GM23338 (cell line): ENCODE measurements at regions not wholly inside any gene's neighbourhood (a gene's known extent, or its start where the extent isn't known, plus 50 kb on each side); places are given as distances from the start of the nearest gene placed in this dataset.

Experiments used
- ATAC-seq: fragments of 200-7000 bp; cut with Tn5 transposase; 3 replicates; pipeline ENCODE4 v1.9.1; 2020
- DNase-seq: peaks from one replicate; pipeline ENCODE4 v3.0.0-alpha.2; 2015; ENCODE audit warnings: low spot score
- H2AFZ ChIP-seq: fragments of 200-600 bp; sonication (generic); 2 replicates; pipeline ENCODE4 v1.8.0; 2016; ENCODE audit warnings: antibody characterized with exemption, mild to moderate bottlenecking, moderate library complexity
- H3F3A ChIP-seq: fragments of 200-600 bp; sonication (generic); replicated peaks from 2 replicates; pipeline ENCODE4 v1.8.0; 2017; ENCODE audit warnings: antibody characterized with exemption, mixed run types, low read depth
- H3K27ac ChIP-seq: fragments of 200-600 bp; sonication (generic); 2 replicates; pipeline ENCODE4 v1.6.1; 2016; ENCODE audit warnings: low read depth
- H3K27me3 ChIP-seq: fragments of 200-600 bp; sonication (generic); 2 replicates; pipeline ENCODE4 v1.8.0; 2016; ENCODE audit warnings: mild to moderate bottlenecking, mixed run types, moderate library complexity; ENCODE audit not compliant: insufficient read depth
- H3K36me3 ChIP-seq: fragments of 200-600 bp; sonication (generic); 2 replicates; pipeline ENCODE4 v1.8.0; 2016; ENCODE audit warnings: mild to moderate bottlenecking; ENCODE audit not compliant: insufficient read depth
- H3K4me1 ChIP-seq: fragments of 200-600 bp; sonication (generic); 2 replicates; pipeline ENCODE4 v1.8.0; 2016; ENCODE audit warnings: mild to moderate bottlenecking, moderate library complexity; ENCODE audit not compliant: insufficient read depth
- H3K4me2 ChIP-seq: fragments of 200-600 bp; sonication (generic); 2 replicates; pipeline ENCODE4 v1.7.1; 2017; ENCODE audit warnings: mixed run types
- H3K4me3 ChIP-seq: fragments of 200-600 bp; sonication (generic); 2 replicates; pipeline ENCODE4 v1.6.1; 2016; ENCODE audit warnings: mixed run types
- H3K79me2 ChIP-seq: fragments of 200-600 bp; sonication (generic); replicated peaks from 2 replicates; pipeline ENCODE4 v1.8.0; 2017; ENCODE audit warnings: mild to moderate bottlenecking; ENCODE audit not compliant: insufficient read depth
- H3K9me2 ChIP-seq: fragments of 200-600 bp; sonication (generic); 2 replicates; pipeline ENCODE4 v1.8.0; 2017; ENCODE audit not compliant: insufficient read depth
- H4K20me1 ChIP-seq: fragments of 200-600 bp; sonication (generic); replicated peaks from 2 replicates; pipeline ENCODE4 v1.8.0; 2017; ENCODE audit warnings: mild to moderate bottlenecking; ENCODE audit not compliant: insufficient read depth
- H3K27ac Mint-ChIP-seq: 2 replicates; pipeline ENCODE4 v1.8.0; 2020; ENCODE audit warnings: inconsistent platforms, mild to moderate bottlenecking, moderate library complexity, mixed read lengths
- H3K27me3 Mint-ChIP-seq: 3 replicates; pipeline ENCODE4 v1.8.0; 2022; ENCODE audit warnings: low read depth, mild to moderate bottlenecking, moderate library complexity, mixed read lengths, inconsistent platforms; ENCODE audit not compliant: insufficient read depth, poor library complexity
- H3K36me3 Mint-ChIP-seq: 3 replicates; pipeline ENCODE4 v1.8.0; 2021; ENCODE audit warnings: low read depth, mild to moderate bottlenecking, inconsistent platforms, moderate library complexity, mixed read lengths
- H3K4me1 Mint-ChIP-seq: 3 replicates; pipeline ENCODE4 v1.8.0; 2020; ENCODE audit warnings: mild to moderate bottlenecking, inconsistent platforms, mixed read lengths
- H3K4me3 Mint-ChIP-seq: 3 replicates; pipeline ENCODE4 v1.8.0; 2021; ENCODE audit warnings: moderate library complexity, mild to moderate bottlenecking, inconsistent platforms, mixed read lengths
- H3K9me3 Mint-ChIP-seq: 3 replicates; pipeline ENCODE4 v1.8.0; 2020; ENCODE audit warnings: moderate library complexity, mild to moderate bottlenecking, inconsistent platforms, mixed read lengths
- CREB1 ChIP-seq: fragments of 250-450 bp; sonication (Bioruptor Pico); IDR thresholded peaks from 2 replicates; pipeline ENCODE4 v1.5.0; 2020; ENCODE audit warnings: low read depth, mild to moderate bottlenecking, moderate library complexity
- CTCF ChIP-seq, 2 experiments: fragments of 200-600 bp in 1 of 2; sonication (generic) in 1 of 2; conservative IDR thresholded peaks; 2 replicates each; pipeline versions ENCODE4 v1.5.1 to v1.6.1; 2016 to 2017; ENCODE audit warnings: antibody characterized with exemption in 2 of 2, low read depth in 2 of 2, mild to moderate bottlenecking in 2 of 2, moderate library complexity in 1 of 2
- EZH2 ChIP-seq: fragments of 200-600 bp; sonication (generic); IDR thresholded peaks from one replicate; pipeline ENCODE4 v1.8.0; 2017; ENCODE audit warnings: antibody characterized with exemption, mild to moderate bottlenecking, low read depth; ENCODE audit not compliant: unreplicated experiment
- JUNB ChIP-seq: IDR thresholded peaks from one replicate; pipeline ENCODE4 v1.6.1; 2016; ENCODE audit warnings: antibody characterized with exemption; ENCODE audit not compliant: unreplicated experiment
- POLR2AphosphoS5 ChIP-seq: IDR thresholded peaks from 2 replicates; pipeline ENCODE4 v1.6.1; 2016; ENCODE audit warnings: antibody characterized with exemption, low read depth
- STAT1 ChIP-seq: IDR thresholded peaks from one replicate; pipeline ENCODE4 v1.6.1; 2016; ENCODE audit warnings: antibody characterized with exemption; ENCODE audit not compliant: unreplicated experiment
- ZNF114 ChIP-seq: fragments of 250-450 bp; sonication (Bioruptor Pico); IDR thresholded peaks from 2 replicates; pipeline ENCODE4 v1.5.0; 2020; ENCODE audit warnings: mild to moderate bottlenecking, moderate library complexity
- TF ChIP-seq, protein P1 (sequence below): fragments of 250-450 bp; sonication (Bioruptor Pico); IDR thresholded peaks from 2 replicates; pipeline ENCODE4 v1.5.0; 2020; ENCODE audit warnings: mild to moderate bottlenecking, moderate library complexity
- TF ChIP-seq, protein P2 (sequence below): IDR thresholded peaks from one replicate; pipeline ENCODE4 v1.6.1; 2018; ENCODE audit warnings: antibody characterized with exemption; ENCODE audit not compliant: unreplicated experiment

GRCh38 chrX:81874807-81875206, 672.9 kb downstream of the SH3BGRL start:
- DNase-seq (no peak), ATAC-seq (no peak)
- H3K27me3 ChIP-seq: no peaks in the 10 kb centered on the region
- peaks cover 41% of the 10 kb centered on the region for H3K9me3 Mint-ChIP-seq
- H3K36me3 Mint-ChIP-seq: no peaks in the 10 kb centered on the region
- H3K27ac Mint-ChIP-seq: no peak overlapping the region
- no peaks in the 10 kb centered on the region for H3K79me2 ChIP-seq
- no peak for TF ChIP-seq CREB1 (CRISPR knock-in tag)
- no peak for TF ChIP-seq POLR2AphosphoS5
- TF ChIP-seq, protein P1, sequence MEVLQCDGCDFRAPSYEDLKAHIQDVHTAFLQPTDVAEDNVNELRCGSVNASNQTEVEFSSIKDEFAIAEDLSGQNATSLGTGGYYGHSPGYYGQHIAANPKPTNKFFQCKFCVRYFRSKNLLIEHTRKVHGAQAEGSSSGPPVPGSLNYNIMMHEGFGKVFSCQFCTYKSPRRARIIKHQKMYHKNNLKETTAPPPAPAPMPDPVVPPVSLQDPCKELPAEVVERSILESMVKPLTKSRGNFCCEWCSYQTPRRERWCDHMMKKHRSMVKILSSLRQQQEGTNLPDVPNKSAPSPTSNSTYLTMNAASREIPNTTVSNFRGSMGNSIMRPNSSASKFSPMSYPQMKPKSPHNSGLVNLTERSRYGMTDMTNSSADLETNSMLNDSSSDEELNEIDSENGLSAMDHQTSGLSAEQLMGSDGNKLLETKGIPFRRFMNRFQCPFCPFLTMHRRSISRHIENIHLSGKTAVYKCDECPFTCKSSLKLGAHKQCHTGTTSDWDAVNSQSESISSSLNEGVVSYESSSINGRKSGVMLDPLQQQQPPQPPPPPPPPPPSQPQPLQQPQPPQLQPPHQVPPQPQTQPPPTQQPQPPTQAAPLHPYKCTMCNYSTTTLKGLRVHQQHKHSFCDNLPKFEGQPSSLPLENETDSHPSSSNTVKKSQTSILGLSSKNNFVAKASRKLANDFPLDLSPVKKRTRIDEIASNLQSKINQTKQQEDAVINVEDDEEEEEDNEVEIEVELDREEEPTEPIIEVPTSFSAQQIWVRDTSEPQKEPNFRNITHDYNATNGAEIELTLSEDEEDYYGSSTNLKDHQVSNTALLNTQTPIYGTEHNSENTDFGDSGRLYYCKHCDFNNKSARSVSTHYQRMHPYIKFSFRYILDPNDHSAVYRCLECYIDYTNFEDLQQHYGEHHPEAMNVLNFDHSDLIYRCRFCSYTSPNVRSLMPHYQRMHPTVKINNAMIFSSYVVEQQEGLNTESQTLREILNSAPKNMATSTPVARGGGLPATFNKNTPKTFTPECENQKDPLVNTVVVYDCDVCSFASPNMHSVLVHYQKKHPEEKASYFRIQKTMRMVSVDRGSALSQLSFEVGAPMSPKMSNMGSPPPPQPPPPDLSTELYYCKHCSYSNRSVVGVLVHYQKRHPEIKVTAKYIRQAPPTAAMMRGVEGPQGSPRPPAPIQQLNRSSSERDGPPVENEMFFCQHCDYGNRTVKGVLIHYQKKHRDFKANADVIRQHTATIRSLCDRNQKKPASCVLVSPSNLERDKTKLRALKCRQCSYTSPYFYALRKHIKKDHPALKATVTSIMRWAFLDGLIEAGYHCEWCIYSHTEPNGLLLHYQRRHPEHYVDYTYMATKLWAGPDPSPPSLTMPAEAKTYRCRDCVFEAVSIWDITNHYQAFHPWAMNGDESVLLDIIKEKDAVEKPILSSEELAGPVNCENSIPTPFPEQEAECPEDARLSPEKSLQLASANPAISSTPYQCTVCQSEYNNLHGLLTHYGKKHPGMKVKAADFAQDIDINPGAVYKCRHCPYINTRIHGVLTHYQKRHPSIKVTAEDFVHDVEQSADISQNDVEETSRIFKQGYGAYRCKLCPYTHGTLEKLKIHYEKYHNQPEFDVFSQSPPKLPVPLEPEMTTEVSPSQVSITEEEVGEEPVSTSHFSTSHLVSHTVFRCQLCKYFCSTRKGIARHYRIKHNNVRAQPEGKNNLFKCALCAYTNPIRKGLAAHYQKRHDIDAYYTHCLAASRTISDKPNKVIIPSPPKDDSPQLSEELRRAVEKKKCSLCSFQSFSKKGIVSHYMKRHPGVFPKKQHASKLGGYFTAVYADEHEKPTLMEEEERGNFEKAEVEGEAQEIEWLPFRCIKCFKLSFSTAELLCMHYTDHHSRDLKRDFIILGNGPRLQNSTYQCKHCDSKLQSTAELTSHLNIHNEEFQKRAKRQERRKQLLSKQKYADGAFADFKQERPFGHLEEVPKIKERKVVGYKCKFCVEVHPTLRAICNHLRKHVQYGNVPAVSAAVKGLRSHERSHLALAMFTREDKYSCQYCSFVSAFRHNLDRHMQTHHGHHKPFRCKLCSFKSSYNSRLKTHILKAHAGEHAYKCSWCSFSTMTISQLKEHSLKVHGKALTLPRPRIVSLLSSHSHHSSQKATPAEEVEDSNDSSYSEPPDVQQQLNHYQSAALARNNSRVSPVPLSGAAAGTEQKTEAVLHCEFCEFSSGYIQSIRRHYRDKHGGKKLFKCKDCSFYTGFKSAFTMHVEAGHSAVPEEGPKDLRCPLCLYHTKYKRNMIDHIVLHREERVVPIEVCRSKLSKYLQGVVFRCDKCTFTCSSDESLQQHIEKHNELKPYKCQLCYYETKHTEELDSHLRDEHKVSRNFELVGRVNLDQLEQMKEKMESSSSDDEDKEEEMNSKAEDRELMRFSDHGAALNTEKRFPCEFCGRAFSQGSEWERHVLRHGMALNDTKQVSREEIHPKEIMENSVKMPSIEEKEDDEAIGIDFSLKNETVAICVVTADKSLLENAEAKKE (CRISPR knock-in tag): no peak
- TF ChIP-seq, protein P2, sequence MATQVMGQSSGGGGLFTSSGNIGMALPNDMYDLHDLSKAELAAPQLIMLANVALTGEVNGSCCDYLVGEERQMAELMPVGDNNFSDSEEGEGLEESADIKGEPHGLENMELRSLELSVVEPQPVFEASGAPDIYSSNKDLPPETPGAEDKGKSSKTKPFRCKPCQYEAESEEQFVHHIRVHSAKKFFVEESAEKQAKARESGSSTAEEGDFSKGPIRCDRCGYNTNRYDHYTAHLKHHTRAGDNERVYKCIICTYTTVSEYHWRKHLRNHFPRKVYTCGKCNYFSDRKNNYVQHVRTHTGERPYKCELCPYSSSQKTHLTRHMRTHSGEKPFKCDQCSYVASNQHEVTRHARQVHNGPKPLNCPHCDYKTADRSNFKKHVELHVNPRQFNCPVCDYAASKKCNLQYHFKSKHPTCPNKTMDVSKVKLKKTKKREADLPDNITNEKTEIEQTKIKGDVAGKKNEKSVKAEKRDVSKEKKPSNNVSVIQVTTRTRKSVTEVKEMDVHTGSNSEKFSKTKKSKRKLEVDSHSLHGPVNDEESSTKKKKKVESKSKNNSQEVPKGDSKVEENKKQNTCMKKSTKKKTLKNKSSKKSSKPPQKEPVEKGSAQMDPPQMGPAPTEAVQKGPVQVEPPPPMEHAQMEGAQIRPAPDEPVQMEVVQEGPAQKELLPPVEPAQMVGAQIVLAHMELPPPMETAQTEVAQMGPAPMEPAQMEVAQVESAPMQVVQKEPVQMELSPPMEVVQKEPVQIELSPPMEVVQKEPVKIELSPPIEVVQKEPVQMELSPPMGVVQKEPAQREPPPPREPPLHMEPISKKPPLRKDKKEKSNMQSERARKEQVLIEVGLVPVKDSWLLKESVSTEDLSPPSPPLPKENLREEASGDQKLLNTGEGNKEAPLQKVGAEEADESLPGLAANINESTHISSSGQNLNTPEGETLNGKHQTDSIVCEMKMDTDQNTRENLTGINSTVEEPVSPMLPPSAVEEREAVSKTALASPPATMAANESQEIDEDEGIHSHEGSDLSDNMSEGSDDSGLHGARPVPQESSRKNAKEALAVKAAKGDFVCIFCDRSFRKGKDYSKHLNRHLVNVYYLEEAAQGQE: no peak
- TF ChIP-seq STAT1: no peak
- TF ChIP-seq ZNF114 (CRISPR knock-in tag): no peak
- TF ChIP-seq JUNB: no peak
- no peak for TF ChIP-seq CTCF (conservative IDR thresholded peaks at IDR 0.05; ENCODE audit: low read depth in 2 of 2)
- no peak for TF ChIP-seq EZH2
- H3K4me3 Mint-ChIP-seq: no peak overlapping the region
- no peak overlapping the region for H3K4me3 ChIP-seq
- no peaks in the 10 kb centered on the region for H3K4me1 ChIP-seq
- no peaks in the 10 kb centered on the region for H3F3A ChIP-seq
- H3K4me2 ChIP-seq: no peak overlapping the region
- H3K4me1 Mint-ChIP-seq: no peaks in the 10 kb centered on the region
- H4K20me1 ChIP-seq: no peaks in the 10 kb centered on the region
- H3K36me3 ChIP-seq: no peaks in the 10 kb centered on the region
- no peaks in the 10 kb centered on the region for H3K27me3 Mint-ChIP-seq
- no peak overlapping the region for H2AFZ ChIP-seq
- no peaks in the 10 kb centered on the region for H3K9me2 ChIP-seq
- H3K27ac ChIP-seq: no peak overlapping the region
